ENCODE measurements at regions not wholly inside any gene's neighbourhood (a gene's known extent, or its start where the extent isn't known, plus 50 kb on each side); places are given as distances from the start of the nearest gene placed in this dataset.

DNA sequence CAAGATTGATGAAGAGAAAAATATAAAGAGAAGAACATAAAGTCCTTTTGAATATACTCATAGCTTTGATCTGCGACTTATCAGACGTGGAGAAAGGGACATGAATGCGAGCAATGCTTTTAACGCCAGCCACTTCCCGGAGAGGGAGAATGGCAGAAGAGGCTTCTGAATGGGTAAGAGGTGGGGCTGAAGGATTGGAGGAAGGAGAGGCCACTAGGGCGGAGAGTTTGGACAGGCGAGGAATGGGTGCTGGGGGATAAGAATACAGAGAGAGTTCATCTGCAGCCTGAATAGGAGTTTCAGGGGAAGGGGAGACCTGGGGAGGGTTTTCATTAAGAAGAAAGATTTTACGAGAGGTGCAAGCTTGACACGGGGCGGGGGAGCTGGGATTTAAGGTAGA lies 2534.9 kb downstream of the PCDH7 start:
- TF ChIP-seq TAF1 (IDR thresholded peaks at IDR 0.05; ENCODE audit: low read depth) (no peak), TEAD4 (IDR thresholded peaks at IDR 0.05) (no peak), EP300 (IDR thresholded peaks at IDR 0.05; ENCODE audit: borderline replicate concordance) (no peak), YY1 (IDR thresholded peaks at IDR 0.05; ENCODE audit: low read depth) (no peak), CEBPB (IDR thresholded peaks at IDR 0.05) (no peak), FOXM1 (IDR thresholded peaks at IDR 0.05; ENCODE audit: borderline replicate concordance, low read depth) (no peak), RAD21 (IDR thresholded peaks at IDR 0.05; ENCODE audit: low read depth) (no peak), CREB1 (IDR thresholded peaks at IDR 0.05; ENCODE audit: low read depth) (no peak), TCF12 (IDR thresholded peaks at IDR 0.05; ENCODE audit: low read depth) (no peak), NFIC (IDR thresholded peaks at IDR 0.05) (no peak), ZBTB7A (IDR thresholded peaks at IDR 0.05; ENCODE audit: low read depth) (no peak), EGR1 (IDR thresholded peaks at IDR 0.05) (no peak)
- TF ChIP-seq, protein P1, sequence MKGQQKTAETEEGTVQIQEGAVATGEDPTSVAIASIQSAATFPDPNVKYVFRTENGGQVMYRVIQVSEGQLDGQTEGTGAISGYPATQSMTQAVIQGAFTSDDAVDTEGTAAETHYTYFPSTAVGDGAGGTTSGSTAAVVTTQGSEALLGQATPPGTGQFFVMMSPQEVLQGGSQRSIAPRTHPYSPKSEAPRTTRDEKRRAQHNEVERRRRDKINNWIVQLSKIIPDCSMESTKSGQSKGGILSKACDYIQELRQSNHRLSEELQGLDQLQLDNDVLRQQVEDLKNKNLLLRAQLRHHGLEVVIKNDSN (IDR thresholded peaks at IDR 0.05) = no peak
- TF ChIP-seq, protein P2, sequence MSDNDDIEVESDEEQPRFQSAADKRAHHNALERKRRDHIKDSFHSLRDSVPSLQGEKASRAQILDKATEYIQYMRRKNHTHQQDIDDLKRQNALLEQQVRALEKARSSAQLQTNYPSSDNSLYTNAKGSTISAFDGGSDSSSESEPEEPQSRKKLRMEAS (IDR thresholded peaks at IDR 0.05) = no peak
- TF ChIP-seq, protein P3, sequence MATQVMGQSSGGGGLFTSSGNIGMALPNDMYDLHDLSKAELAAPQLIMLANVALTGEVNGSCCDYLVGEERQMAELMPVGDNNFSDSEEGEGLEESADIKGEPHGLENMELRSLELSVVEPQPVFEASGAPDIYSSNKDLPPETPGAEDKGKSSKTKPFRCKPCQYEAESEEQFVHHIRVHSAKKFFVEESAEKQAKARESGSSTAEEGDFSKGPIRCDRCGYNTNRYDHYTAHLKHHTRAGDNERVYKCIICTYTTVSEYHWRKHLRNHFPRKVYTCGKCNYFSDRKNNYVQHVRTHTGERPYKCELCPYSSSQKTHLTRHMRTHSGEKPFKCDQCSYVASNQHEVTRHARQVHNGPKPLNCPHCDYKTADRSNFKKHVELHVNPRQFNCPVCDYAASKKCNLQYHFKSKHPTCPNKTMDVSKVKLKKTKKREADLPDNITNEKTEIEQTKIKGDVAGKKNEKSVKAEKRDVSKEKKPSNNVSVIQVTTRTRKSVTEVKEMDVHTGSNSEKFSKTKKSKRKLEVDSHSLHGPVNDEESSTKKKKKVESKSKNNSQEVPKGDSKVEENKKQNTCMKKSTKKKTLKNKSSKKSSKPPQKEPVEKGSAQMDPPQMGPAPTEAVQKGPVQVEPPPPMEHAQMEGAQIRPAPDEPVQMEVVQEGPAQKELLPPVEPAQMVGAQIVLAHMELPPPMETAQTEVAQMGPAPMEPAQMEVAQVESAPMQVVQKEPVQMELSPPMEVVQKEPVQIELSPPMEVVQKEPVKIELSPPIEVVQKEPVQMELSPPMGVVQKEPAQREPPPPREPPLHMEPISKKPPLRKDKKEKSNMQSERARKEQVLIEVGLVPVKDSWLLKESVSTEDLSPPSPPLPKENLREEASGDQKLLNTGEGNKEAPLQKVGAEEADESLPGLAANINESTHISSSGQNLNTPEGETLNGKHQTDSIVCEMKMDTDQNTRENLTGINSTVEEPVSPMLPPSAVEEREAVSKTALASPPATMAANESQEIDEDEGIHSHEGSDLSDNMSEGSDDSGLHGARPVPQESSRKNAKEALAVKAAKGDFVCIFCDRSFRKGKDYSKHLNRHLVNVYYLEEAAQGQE (IDR thresholded peaks at IDR 0.05; ENCODE audit: low read depth) = no peak

DNA sequence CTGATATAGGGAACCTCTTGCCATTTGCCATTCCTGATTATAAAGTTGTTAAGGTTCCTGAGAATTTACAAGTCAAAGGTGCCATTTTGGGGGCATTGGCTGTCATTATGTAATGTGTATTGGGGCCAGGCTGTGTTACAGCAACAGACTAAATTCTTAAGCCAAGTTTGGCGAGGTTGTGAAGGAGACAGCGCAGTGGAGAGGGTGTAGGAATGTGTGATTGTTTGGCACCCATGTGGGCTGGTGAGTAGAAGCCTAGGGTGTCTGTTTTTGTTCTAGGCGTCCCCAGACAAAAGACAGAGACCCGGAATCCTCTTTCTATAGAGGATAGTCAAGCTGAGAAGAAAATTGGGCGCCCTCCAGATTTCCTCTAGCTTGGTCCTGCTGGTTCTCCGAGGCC lies 2535.3 kb downstream of the PCDH7 start:
- TF ChIP-seq FOXM1 (IDR thresholded peaks at IDR 0.05; ENCODE audit: borderline replicate concordance, low read depth) (no peak), YY1 (IDR thresholded peaks at IDR 0.05; ENCODE audit: low read depth) (no peak), RAD21 (IDR thresholded peaks at IDR 0.05; ENCODE audit: low read depth) (no peak), ZBTB7A (IDR thresholded peaks at IDR 0.05; ENCODE audit: low read depth) (no peak), TCF12 (IDR thresholded peaks at IDR 0.05; ENCODE audit: low read depth) (no peak), CEBPB (IDR thresholded peaks at IDR 0.05) (no peak), TAF1 (IDR thresholded peaks at IDR 0.05; ENCODE audit: low read depth) (no peak), NFIC (IDR thresholded peaks at IDR 0.05) (no peak), TEAD4 (IDR thresholded peaks at IDR 0.05) (no peak), CREB1 (IDR thresholded peaks at IDR 0.05; ENCODE audit: low read depth) (no peak)
- TF ChIP-seq, protein P2 (IDR thresholded peaks at IDR 0.05) = no peak
- TF ChIP-seq, protein P3 (IDR thresholded peaks at IDR 0.05; ENCODE audit: low read depth) = no peak
- TF ChIP-seq, protein P1 (IDR thresholded peaks at IDR 0.05) = no peak

DNA sequence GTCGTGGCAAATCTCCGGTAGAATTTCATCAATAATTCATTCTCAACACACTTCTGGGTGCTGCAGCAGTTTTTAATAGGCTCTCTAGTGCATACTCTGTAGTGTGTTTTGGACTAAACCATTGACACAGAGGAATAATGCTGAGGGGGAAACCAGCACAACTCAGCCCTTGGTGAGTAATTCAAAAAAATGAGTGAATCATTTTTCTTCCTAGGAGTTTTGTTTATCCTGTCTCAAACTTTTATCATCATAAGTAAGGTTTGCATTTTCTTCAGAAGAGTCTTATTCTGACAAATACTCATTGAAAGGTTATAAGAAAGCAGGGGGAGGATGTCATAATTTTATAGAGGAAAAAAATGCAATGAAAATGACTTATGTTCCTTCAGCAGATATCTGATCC lies 2542.7 kb downstream of the PCDH7 start:
- TF ChIP-seq TAF1 (IDR thresholded peaks at IDR 0.05; ENCODE audit: low read depth) (no peak), YY1 (IDR thresholded peaks at IDR 0.05; ENCODE audit: low read depth) (no peak), EGR1 (IDR thresholded peaks at IDR 0.05) (no peak), EP300 (IDR thresholded peaks at IDR 0.05; ENCODE audit: borderline replicate concordance) (no peak), RAD21 (IDR thresholded peaks at IDR 0.05; ENCODE audit: low read depth) (no peak), CEBPB (IDR thresholded peaks at IDR 0.05) (no peak), ZBTB7A (IDR thresholded peaks at IDR 0.05; ENCODE audit: low read depth) (no peak), CREB1 (IDR thresholded peaks at IDR 0.05; ENCODE audit: low read depth) (no peak), NFIC (IDR thresholded peaks at IDR 0.05) (no peak), TCF12 (IDR thresholded peaks at IDR 0.05; ENCODE audit: low read depth) (no peak)
- TF ChIP-seq, protein P3 (IDR thresholded peaks at IDR 0.05; ENCODE audit: low read depth) = no peak
- TF ChIP-seq, protein P1 (IDR thresholded peaks at IDR 0.05) = no peak
- TF ChIP-seq, protein P2 (IDR thresholded peaks at IDR 0.05) = no peak

DNA sequence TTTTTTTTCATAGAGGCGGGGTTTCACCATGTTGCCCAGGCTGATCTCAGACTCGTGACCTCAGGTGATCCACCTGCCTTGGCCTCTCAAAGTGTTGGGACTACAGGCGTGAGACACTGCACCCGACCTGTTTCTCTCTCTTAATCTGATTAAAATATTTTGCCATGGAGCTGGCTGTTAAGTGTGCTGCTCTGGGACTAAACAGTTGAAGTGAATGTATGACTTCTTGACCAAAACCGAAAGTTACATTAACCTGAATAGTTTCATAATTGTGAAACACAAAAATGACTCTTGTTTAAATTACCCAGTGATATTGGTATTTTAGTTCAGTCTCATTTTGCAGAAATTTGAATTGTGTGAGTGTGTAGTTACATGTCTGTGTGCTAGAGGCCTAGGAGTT lies 2548.6 kb downstream of the PCDH7 start:
- TF ChIP-seq ZBTB7A (IDR thresholded peaks at IDR 0.05; ENCODE audit: low read depth) (no peak), TEAD4 (IDR thresholded peaks at IDR 0.05) (no peak), FOXM1 (IDR thresholded peaks at IDR 0.05; ENCODE audit: borderline replicate concordance, low read depth) (no peak), NFIC (IDR thresholded peaks at IDR 0.05) (no peak), TAF1 (IDR thresholded peaks at IDR 0.05; ENCODE audit: low read depth) (no peak), RAD21 (IDR thresholded peaks at IDR 0.05; ENCODE audit: low read depth) (no peak), YY1 (IDR thresholded peaks at IDR 0.05; ENCODE audit: low read depth) (no peak), EGR1 (IDR thresholded peaks at IDR 0.05) (no peak), CREB1 (IDR thresholded peaks at IDR 0.05; ENCODE audit: low read depth) (no peak), CEBPB (IDR thresholded peaks at IDR 0.05) (no peak), TCF12 (IDR thresholded peaks at IDR 0.05; ENCODE audit: low read depth) (no peak), EP300 (IDR thresholded peaks at IDR 0.05; ENCODE audit: borderline replicate concordance) (no peak)
- TF ChIP-seq, protein P3 (IDR thresholded peaks at IDR 0.05; ENCODE audit: low read depth) = no peak
- TF ChIP-seq, protein P2 (IDR thresholded peaks at IDR 0.05) = no peak
- TF ChIP-seq, protein P1 (IDR thresholded peaks at IDR 0.05) = no peak
